ENCODE measurements at regions not wholly inside any gene's neighbourhood (a gene's known extent, or its start where the extent isn't known, plus 50 kb on each side); places are given as distances from the start of the nearest gene placed in this dataset.

- CTCF ChIA-PET: interaction anchor here (0.6 to 2.8 kb wide), 4 partner anchors 28 to 114 kb away, joined by 3 to 14 read pairs (median 4); no protein-coding TSS in a partner anchor
- Mint-ChIP-seq H3K36me3 (no peaks in the 10 kb centered on the region), H3K27me3 (ENCODE audit: low read depth) (no peaks in the 10 kb centered on the region), H3K4me1 (peaks cover 34% of the 10 kb centered on the region), H3K27ac (no peak overlapping the region; the same call in 1 of the 2 replicates), H3K9me3 (no peaks in the 10 kb centered on the region), H3K4me3 (no peak overlapping the region)
- ATAC-seq: no peak
- POLR2A ChIA-PET: no interaction called here
- no peak for DNase-seq (ENCODE audit: low spot score)
- TF ChIP-seq ERG (CRISPR knock-in tag; IDR thresholded peaks at IDR 0.05) (no peak), TEAD4 (CRISPR knock-in tag; IDR thresholded peaks at IDR 0.05) (no peak), PREB (CRISPR knock-in tag; IDR thresholded peaks at IDR 0.05; ENCODE audit: borderline replicate concordance) (no peak), STAT6 (CRISPR knock-in tag; conservative IDR thresholded peaks at IDR 0.05; ENCODE audit: low read depth) (no peak), SOX15 (CRISPR knock-in tag; IDR thresholded peaks at IDR 0.05) (no peak), AFF4 (CRISPR knock-in tag; IDR thresholded peaks at IDR 0.05; ENCODE audit: borderline replicate concordance) (no peak), IRF2 (CRISPR knock-in tag; IDR thresholded peaks at IDR 0.05; ENCODE audit: borderline replicate concordance, low read depth) (no peak), ZNF423 (CRISPR knock-in tag; IDR thresholded peaks at IDR 0.05) (no peak), SP1 (CRISPR knock-in tag; conservative IDR thresholded peaks at IDR 0.05) (no peak)
Observed at GRCh38 chr7:131010717-131011431, 276.9 kb upstream of the KLF14 start.

GRCh38 chr7:131011432-131011742 lies 277.4 kb upstream of the KLF14 start:
- Mint-ChIP-seq H3K4me1 (peaks cover 34% of the 10 kb centered on the region), H3K27me3 (ENCODE audit: low read depth) (no peaks in the 10 kb centered on the region), H3K27ac (no peak overlapping the region), H3K4me3 (no peak overlapping the region), H3K36me3 (no peaks in the 10 kb centered on the region), H3K9me3 (no peaks in the 10 kb centered on the region)
- peak; percentile 25 for DNase-seq (ENCODE audit: low spot score)
- ChIA-PET CTCF (interaction anchor here (0.6 to 2.8 kb wide), 3 partner anchors 29 to 114 kb away, joined by 3 to 14 read pairs (median 3); no protein-coding TSS in a partner anchor), POLR2A (no interaction called here)
- ATAC-seq: peak; percentile 32
- TF ChIP-seq EMX1 (CRISPR knock-in tag; IDR thresholded peaks at IDR 0.05): no peak
- no peak for TF ChIP-seq USF2 (CRISPR knock-in tag; IDR thresholded peaks at IDR 0.05)
- TF ChIP-seq ZSCAN18 (CRISPR knock-in tag; IDR thresholded peaks at IDR 0.05): no peak
- no peak for TF ChIP-seq STAT6 (CRISPR knock-in tag; conservative IDR thresholded peaks at IDR 0.05; ENCODE audit: low read depth)
- no peak for TF ChIP-seq ZNF416 (CRISPR knock-in tag; IDR thresholded peaks at IDR 0.05)
- no peak for TF ChIP-seq ETV6 (CRISPR knock-in tag; IDR thresholded peaks at IDR 0.05)
- no peak for TF ChIP-seq ATF2 (CRISPR knock-in tag; IDR thresholded peaks at IDR 0.05; ENCODE audit: borderline replicate concordance, low read depth)
- no peak for TF ChIP-seq HMGA2 (CRISPR knock-in tag; IDR thresholded peaks at IDR 0.05)
- no peak for TF ChIP-seq NFYB (CRISPR knock-in tag; conservative IDR thresholded peaks at IDR 0.05; ENCODE audit: low read depth)
- no peak for TF ChIP-seq SOX15 (CRISPR knock-in tag; IDR thresholded peaks at IDR 0.05)

All from WTC11 (cell line).